Keratinocyte (primary cell): ENCODE measurements at regions not wholly inside any gene's neighbourhood (a gene's known extent, or its start where the extent isn't known, plus 50 kb on each side); places are given as distances from the start of the nearest gene placed in this dataset.

ENCODE experiments used
- CTCF ChIP-seq, 3 experiments: IDR thresholded peaks in 1 of 3; conservative IDR thresholded peaks in 1 of 3; optimal IDR thresholded peaks in 1 of 3; 2 replicates in 2 of 3; 3 replicates in 1 of 3; pipeline versions ENCODE3 to v1.5.1; 2011; ENCODE audit warnings: low read length in 3 of 3, mild to moderate bottlenecking in 3 of 3, moderate library complexity in 2 of 3, control low read depth in 1 of 3, inconsistent platforms in 1 of 3; ENCODE audit not compliant: insufficient read depth in 2 of 3; ENCODE audit errors: extremely low read depth in 1 of 3
- EZH2 ChIP-seq: IDR thresholded peaks from one replicate; pipeline ENCODE4 v1.6.1; 2012; ENCODE audit warnings: inconsistent platforms, mild to moderate bottlenecking, low read length, moderate library complexity

DNA sequence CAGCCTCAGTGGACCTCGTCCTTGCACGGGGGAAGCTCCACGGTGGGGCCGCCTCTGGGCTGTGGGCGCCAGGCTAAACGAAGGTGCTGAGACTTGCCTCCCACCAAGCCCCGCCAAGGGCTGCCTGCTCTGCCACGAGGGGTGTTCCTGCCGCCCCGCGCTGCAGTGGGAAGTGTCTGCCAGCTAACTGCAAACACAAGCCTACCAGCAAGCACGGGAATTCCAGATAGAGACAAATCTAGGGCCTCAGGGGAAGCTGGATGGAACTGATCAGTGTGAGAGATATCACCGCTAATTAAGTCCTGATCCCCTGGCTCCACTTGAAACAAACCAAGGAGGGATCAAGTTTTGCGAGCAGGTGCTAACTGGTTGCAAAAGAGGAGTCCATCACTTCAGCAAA lies 181.6 kb upstream of the LEF1 start:
- no peak for TF ChIP-seq CTCF (optimal IDR thresholded peaks at IDR 0.05 in 1 of 3, IDR thresholded peaks at IDR 0.05 in 1 of 3, conservative IDR thresholded peaks at IDR 0.05 in 1 of 3; ENCODE audit: extremely low read depth in 1 of 3, insufficient read depth in 2 of 3, low read length in 3 of 3)
- no peak for TF ChIP-seq EZH2
